MM.1S (cell line): ENCODE measurements at regions not wholly inside any gene's neighbourhood (a gene's known extent, or its start where the extent isn't known, plus 50 kb on each side); places are given as distances from the start of the nearest gene placed in this dataset.
A peak's percentile ranks its signal among the peaks of the same experiment; 100 is the strongest.

ENCODE experiments used
- DNase-seq: peaks from one replicate; pipeline ENCODE4 v3.0.0-alpha.2; 2015
- H2AFZ ChIP-seq: fragments of 300-600 bp; sonication (generic); 2 replicates; pipeline ENCODE4 v1.6.0; 2016; ENCODE audit warnings: antibody characterized with exemption, low read length
- H3F3A ChIP-seq: fragments of 300-600 bp; sonication (generic); 2 replicates; pipeline ENCODE4 v1.6.1; 2016; ENCODE audit warnings: mild to moderate bottlenecking, antibody characterized with exemption, low read length, moderate library complexity, mixed read lengths; ENCODE audit not compliant: insufficient read depth
- H3K27ac ChIP-seq: fragments of 300-600 bp; sonication (generic); 2 replicates; pipeline ENCODE4 v1.5.1; 2016; ENCODE audit warnings: mild to moderate bottlenecking, low read length
- H3K27me3 ChIP-seq: fragments of 300-600 bp; sonication (generic); replicated peaks from 2 replicates; pipeline ENCODE4 v1.6.0; 2016; ENCODE audit warnings: low read length; ENCODE audit not compliant: insufficient read depth
- H3K36me3 ChIP-seq: fragments of 300-600 bp; sonication (generic); replicated peaks from 2 replicates; pipeline ENCODE4 v1.6.1; 2016; ENCODE audit warnings: mild to moderate bottlenecking, low read length, mixed read lengths; ENCODE audit not compliant: insufficient read depth
- H3K4me1 ChIP-seq: fragments of 300-600 bp; sonication (generic); 2 replicates; pipeline ENCODE4 v1.6.1; 2016; ENCODE audit warnings: low read length, mixed read lengths
- H3K4me2 ChIP-seq: fragments of 300-600 bp; sonication (generic); 2 replicates; pipeline ENCODE4 v1.6.0; 2016; ENCODE audit warnings: low read depth, low read length
- H3K4me3 ChIP-seq: fragments of 300-600 bp; sonication (generic); 2 replicates; pipeline ENCODE4 v1.5.1; 2016; ENCODE audit warnings: low read length, mixed read lengths
- H3K79me2 ChIP-seq: fragments of 300-600 bp; sonication (generic); 2 replicates; pipeline ENCODE4 v1.6.1; 2016; ENCODE audit warnings: mixed run types, low read length, mixed read lengths
- H3K9ac ChIP-seq: fragments of 300-600 bp; sonication (generic); 2 replicates; pipeline ENCODE4 v1.6.1; 2016; ENCODE audit warnings: low read length, mixed read lengths
- H3K9me2 ChIP-seq: fragments of 300-600 bp; sonication (generic); replicated peaks from 2 replicates; pipeline ENCODE4 v1.6.1; 2016; ENCODE audit warnings: mild to moderate bottlenecking, low read length, mixed read lengths; ENCODE audit not compliant: insufficient read depth
- H3K9me3 ChIP-seq: fragments of 300-600 bp; sonication (generic); replicated peaks from 2 replicates; pipeline ENCODE4 v1.6.1; 2016; ENCODE audit warnings: mild to moderate bottlenecking, low read length, mixed read lengths; ENCODE audit not compliant: insufficient read depth
- H4K20me1 ChIP-seq: fragments of 300-600 bp; sonication (generic); 2 replicates; pipeline ENCODE4 v1.6.1; 2016; ENCODE audit warnings: mild to moderate bottlenecking, low read length, moderate library complexity, mixed read lengths; ENCODE audit not compliant: insufficient read depth
- EZH2 ChIP-seq: fragments of 300-600 bp; sonication (generic); optimal IDR thresholded peaks from 2 replicates; pipeline ENCODE3; 2017; ENCODE audit warnings: low read depth, mild to moderate bottlenecking, antibody characterized with exemption, low read length, mixed read lengths
- EZH2phosphoT487 ChIP-seq: fragments of 300-600 bp; sonication (generic); IDR thresholded peaks from 2 replicates; pipeline ENCODE4 v1.6.1; 2018; ENCODE audit warnings: antibody characterized with exemption, low read length
- TF ChIP-seq, protein P1 (sequence below): fragments of 300-600 bp; sonication (generic); IDR thresholded peaks from 2 replicates; pipeline ENCODE4 v1.5.1; 2016; ENCODE audit warnings: antibody characterized with exemption, low read length, mixed read lengths

DNA sequence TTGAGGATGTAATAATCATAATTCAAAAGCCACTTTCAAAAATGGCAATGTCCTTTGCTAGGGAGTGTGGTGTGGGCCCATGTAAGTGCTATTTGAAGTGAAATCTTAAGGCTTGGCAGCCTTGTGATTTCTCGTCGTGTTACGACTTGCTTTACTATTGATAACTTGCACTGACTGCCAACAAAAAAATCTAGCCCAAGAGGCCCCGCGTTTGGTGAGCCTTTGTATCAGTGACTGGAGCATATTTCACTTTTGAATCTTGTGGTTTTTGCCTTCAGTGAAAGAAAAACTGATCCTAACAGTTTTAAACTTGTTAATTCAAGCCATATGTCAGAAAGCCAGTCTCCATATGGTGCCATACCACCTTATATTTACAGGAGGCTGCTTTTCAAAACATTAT, 248.0 kb downstream of the TMEM182 start:
- Histone ChIP-seq H4K20me1 (no peaks in the 10 kb centered on the region), H3K4me2 (no peak overlapping the region), H3K9me3 (no peaks in the 10 kb centered on the region), H3K27me3 (no peaks in the 10 kb centered on the region), H3K4me3 (no peak overlapping the region), H3K79me2 (no peaks in the 10 kb centered on the region), H2AFZ (no peak overlapping the region), H3K9ac (no peak overlapping the region), H3K4me1 (peaks cover 38% of the 10 kb centered on the region), H3K27ac (no peak overlapping the region), H3F3A (peaks cover 11% of the 10 kb centered on the region), H3K9me2 (no peaks in the 10 kb centered on the region), H3K36me3 (no peaks in the 10 kb centered on the region)
- TF ChIP-seq EZH2phosphoT487 (no peak), EZH2 (no peak)
- TF ChIP-seq, protein P1, sequence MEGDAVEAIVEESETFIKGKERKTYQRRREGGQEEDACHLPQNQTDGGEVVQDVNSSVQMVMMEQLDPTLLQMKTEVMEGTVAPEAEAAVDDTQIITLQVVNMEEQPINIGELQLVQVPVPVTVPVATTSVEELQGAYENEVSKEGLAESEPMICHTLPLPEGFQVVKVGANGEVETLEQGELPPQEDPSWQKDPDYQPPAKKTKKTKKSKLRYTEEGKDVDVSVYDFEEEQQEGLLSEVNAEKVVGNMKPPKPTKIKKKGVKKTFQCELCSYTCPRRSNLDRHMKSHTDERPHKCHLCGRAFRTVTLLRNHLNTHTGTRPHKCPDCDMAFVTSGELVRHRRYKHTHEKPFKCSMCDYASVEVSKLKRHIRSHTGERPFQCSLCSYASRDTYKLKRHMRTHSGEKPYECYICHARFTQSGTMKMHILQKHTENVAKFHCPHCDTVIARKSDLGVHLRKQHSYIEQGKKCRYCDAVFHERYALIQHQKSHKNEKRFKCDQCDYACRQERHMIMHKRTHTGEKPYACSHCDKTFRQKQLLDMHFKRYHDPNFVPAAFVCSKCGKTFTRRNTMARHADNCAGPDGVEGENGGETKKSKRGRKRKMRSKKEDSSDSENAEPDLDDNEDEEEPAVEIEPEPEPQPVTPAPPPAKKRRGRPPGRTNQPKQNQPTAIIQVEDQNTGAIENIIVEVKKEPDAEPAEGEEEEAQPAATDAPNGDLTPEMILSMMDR = no peak
- peak; percentile 10 for DNase-seq

DNA sequence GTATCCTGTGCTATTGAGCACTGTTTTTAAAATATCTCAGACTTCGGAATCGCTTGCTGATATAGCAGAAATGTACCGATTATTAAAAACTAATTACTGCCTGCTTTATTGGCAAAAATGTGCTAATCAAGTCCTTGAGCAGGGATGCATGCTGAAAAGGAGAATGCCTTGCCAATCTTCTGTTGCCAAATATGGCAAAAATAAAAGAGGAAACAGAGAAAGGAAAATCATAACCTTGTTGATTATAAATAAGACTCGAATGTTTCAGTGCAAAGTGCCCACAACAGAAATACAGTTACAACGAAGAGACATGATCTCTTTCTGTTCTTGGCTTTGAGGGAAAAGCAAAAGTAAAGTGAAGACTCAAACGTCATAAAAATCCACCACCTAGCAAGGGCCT, 248.5 kb downstream of the TMEM182 start:
- Histone ChIP-seq H3K27me3 (no peaks in the 10 kb centered on the region), H3F3A (peaks cover 7% of the 10 kb centered on the region), H3K9ac (no peak overlapping the region), H3K9me2 (no peaks in the 10 kb centered on the region), H2AFZ (no peak overlapping the region), H3K4me1 (peaks cover 38% of the 10 kb centered on the region), H3K4me3 (no peak overlapping the region), H4K20me1 (no peaks in the 10 kb centered on the region), H3K27ac (no peak overlapping the region), H3K4me2 (peak overlapping the region; percentile 37; the same call in 1 of the 2 replicates), H3K9me3 (no peaks in the 10 kb centered on the region), H3K36me3 (no peaks in the 10 kb centered on the region), H3K79me2 (no peaks in the 10 kb centered on the region)
- TF ChIP-seq EZH2phosphoT487 = no peak
- TF ChIP-seq, protein P1 = no peak
- TF ChIP-seq EZH2 = no peak
- DNase-seq = no peak

DNA sequence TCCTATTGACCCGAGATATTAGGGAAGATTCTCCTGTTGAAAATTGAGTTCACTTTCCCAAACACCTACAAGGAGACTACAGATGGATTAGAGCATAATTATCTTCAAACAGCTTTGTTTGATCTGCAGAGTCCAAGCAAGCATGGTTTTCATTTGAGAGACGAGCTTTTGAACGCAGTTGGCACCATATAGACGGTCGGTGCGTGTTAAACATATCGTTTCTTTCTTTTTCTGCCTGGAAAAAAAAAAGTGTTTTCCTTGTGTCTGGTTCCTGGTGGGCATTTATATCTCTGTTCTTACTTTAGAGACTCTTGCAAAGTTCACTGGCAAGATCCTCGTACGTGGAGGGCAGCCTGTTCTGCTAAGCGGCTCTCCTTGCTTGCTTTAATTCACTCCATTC, 248.9 kb downstream of the TMEM182 start:
- Histone ChIP-seq H2AFZ (no peak overlapping the region), H3K4me2 (peak overlapping the region; percentile 37; the same call in 1 of the 2 replicates), H3K4me1 (peaks cover 35% of the 10 kb centered on the region), H3K27ac (no peak overlapping the region), H3K36me3 (no peaks in the 10 kb centered on the region), H3K9me2 (no peaks in the 10 kb centered on the region), H3K9ac (no peak overlapping the region), H3F3A (peaks cover 2% of the 10 kb centered on the region; the same call in 1 of the 2 replicates), H3K27me3 (no peaks in the 10 kb centered on the region), H3K79me2 (no peaks in the 10 kb centered on the region), H4K20me1 (no peaks in the 10 kb centered on the region), H3K9me3 (no peaks in the 10 kb centered on the region), H3K4me3 (no peak overlapping the region)
- no peak for TF ChIP-seq EZH2phosphoT487
- TF ChIP-seq EZH2 = no peak
- TF ChIP-seq, protein P1 = no peak
- DNase-seq = no peak
